HL-60/S4 (cell line): ENCODE measurements at regions not wholly inside any gene's neighbourhood (a gene's known extent, or its start where the extent isn't known, plus 50 kb on each side); places are given as distances from the start of the nearest gene placed in this dataset.
"Not testable (repeated sequence)": the region's sequence is repeated elsewhere in the genome, so short reads cannot be mapped to it uniquely, and the experiment has no call there.

ENCODE experiments used
- in situ Hi-C: fragments of 300-500 bp; cut with MboI; formaldehyde crosslinking; loops from 2 replicates; pipeline ENCODE4 v1.14.3; 2022; ENCODE audit warnings: low sequenced_read_pairs

DNA sequence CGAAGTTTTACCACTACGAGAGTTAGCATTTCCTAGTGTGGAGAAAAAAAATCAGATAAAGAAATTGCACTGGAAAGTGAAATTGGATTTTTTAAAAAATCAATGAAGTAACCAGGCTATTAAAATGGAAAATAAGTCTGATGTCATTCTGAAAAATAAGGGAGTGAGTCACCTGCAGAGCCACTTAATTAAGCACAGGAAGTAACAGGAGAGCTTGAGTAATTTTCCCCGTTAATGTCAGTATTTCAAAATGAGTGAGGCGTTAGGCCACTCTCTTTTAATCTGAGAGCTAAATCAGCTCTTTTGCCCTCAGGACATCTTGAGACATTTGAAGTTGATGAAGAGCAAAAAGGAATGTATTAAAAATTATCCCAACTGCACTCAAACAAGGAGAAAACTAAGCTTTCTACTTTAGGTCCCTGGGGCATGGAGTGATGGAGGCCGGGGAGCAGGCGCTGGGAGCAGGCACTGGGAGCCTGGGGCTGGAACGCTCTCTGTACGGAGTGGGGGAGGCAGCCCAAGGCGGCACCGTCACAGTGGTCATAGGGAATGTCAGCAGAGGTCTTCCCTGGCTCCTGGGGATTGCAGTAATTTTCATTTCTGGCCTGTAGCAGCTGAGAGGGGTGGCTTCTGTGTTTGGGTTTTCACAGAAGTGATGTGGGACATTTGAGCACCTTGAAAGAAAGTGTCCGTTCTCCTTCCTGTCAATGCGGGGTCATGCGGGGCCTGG is 194.6 kb downstream of the BCL2L11 start:
- in situ Hi-C loops = not testable (repeated sequence)

DNA sequence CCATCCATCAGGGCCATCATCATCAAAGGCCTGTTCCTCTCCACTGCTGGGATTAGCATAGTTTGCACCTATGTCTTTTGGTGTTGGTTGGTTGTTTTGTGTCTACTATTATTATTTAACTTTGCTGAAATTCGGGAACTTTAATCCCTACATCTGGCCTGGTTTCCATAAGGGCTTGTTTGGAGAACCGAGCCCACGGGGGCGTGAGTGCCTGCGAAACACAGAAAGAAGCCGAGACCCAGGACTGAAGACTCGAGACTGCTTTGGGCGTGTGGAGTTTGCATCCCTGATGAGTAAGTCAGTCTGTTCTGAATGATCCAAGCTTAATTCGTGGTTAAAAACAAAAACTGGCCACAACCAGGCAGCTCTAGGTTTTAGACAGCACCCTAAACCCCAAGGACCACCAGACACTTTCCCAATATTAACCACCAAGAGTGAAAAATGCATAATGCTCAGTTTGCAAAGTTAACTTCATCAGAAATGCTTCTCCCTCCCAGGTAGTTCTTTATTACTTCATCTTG is 195.6 kb downstream of the BCL2L11 start:
- in situ Hi-C loops = not testable (repeated sequence)

GRCh38 chr2:111316881-111317549 is 196.3 kb downstream of the BCL2L11 start:
- in situ Hi-C loops = not testable (repeated sequence)

DNA sequence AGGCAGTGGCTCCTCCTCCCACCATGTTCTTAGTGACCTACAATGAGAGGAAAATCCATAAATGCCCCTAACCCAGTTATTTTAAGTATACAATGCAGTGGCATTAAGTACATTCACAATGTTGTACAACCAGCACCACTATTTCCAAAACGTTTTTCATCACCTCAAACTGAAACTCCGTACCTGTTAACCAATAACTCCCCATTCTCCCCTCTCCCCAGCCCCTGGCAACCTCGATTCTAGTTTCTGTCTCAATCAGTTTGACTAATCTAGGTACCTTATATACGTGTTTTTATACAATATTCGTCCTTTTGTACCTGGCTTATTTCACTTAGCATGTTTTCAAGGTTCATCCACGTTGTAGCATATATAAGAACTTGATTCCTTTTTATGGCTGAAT is 198.8 kb downstream of the BCL2L11 start:
- in situ Hi-C loops = not testable (repeated sequence)

- in situ Hi-C loops = not testable (repeated sequence)
Observed at GRCh38 chr2:111320264-111320663, 199.6 kb downstream of the BCL2L11 start.

- in situ Hi-C loops = not testable (repeated sequence)
Observed at GRCh38 chr2:111320965-111321364, 200.3 kb downstream of the BCL2L11 start.

GRCh38 chr2:111323384-111323783 is 202.7 kb downstream of the BCL2L11 start:
- in situ Hi-C loops = not testable (repeated sequence)

DNA sequence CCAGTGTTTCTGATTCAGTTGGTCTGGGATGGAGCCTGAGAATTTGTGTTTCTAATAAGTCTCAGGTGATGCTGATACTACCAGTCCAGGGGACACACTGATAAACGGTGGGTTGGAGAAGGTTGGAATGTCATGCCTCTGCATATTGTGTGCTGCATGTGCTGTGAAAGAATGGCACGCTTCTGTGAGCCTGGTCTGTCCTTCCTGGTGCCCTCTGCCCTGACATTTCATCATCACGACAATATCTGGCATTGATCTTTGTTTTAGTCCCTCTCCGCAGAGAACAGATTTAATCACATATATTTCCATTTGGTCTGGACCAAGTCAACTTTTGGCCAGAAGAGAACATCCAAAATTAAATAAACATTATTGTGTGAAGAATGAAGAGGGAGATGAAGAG is 207.0 kb downstream of the BCL2L11 start:
- in situ Hi-C loops = not testable (repeated sequence)

GRCh38 chr2:111329309-111329708 is 208.6 kb downstream of the BCL2L11 start:
- in situ Hi-C loops = not testable (repeated sequence)

GRCh38 chr2:111331099-111331724 is 210.5 kb downstream of the BCL2L11 start:
- in situ Hi-C loops = not testable (repeated sequence)

DNA sequence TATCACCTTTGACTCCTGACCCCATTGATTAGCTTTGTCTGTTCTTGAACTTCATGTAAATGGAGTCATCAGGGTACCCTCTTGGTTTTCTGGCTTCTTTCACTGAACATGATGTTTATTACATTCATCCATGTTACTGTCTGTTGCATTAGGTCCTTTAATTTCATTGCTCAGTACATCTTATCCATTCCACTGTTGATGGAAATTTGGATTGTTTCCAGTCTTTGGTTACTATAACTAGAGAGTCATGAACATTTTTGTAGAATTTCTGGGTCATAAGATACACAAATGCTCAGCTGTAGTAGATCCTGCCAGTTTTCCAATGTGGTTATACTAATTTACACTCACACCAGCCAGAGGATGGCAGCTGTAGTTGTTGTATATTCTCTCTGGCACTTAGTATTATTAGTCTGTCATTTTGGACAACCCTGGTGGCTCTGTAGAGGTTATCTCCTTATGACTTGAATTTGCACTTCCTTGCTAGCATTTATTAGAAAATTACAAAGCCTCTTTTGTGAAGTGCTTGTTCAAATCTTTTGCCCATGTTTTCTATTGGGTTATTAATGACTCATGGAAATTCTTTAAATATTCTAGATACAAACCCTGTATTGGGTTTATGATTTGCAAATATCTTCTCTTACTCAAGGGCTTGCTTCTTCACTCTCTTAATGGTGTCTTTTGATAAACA is 214.7 kb downstream of the BCL2L11 start:
- in situ Hi-C loops = not testable (repeated sequence)

DNA sequence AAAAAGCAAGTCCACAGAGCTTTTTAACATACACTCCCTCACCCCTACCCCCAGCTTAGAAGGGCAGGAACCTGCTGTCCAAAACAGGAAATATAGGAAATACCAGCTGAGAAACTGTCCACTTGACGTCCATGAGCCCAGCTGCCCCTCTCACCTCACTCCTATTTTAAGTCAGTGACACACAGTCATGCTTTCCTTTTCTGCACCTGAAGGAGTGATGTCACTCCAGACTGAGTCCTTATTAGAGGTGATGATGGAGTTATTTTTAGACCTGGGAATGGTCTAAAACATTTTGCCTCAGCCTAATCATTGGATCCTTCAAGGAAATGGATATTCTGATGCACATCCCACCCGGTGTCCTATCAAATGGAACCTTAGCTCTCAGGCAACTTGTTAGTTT is 217.8 kb downstream of the BCL2L11 start:
- in situ Hi-C loops = not testable (repeated sequence)

DNA sequence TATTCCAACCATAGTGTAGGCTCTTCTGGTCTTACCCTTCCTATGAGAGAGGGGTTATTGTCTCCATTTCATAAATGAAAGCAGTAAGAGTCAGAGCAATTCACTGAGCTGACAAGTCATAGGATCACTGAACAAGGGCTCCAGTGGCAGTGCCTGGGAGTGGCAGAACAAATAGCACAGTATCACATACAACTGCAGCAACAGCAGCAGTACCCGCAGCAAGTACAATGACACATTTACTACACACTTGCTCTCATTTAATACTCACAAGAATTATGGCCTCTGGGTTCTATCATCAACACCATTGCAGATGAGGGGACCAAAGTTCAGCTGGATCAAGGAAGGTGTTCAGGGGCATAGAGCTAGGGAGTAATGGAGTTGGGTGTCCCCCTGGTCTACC is 218.8 kb downstream of the BCL2L11 start:
- in situ Hi-C loops = not testable (repeated sequence)

DNA sequence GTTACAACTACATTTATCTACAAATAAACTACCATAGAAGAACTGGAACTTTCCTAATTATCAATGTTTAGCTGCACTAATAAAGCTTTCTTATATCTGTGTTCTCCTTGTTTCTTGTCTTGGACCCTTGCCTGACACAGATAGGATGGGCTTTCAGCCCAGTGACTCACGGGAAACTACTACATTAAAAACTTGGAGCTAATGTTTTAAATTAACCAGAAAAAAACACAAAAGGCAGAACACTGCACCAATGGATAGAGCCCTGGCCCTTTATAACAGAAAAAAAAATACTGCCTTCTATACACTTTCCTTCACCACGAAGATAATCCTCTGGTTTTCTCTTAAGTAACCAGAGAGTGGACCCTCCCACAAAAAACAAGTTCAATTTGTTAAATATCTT is 223.9 kb downstream of the BCL2L11 start:
- in situ Hi-C loops = not testable (repeated sequence)

DNA sequence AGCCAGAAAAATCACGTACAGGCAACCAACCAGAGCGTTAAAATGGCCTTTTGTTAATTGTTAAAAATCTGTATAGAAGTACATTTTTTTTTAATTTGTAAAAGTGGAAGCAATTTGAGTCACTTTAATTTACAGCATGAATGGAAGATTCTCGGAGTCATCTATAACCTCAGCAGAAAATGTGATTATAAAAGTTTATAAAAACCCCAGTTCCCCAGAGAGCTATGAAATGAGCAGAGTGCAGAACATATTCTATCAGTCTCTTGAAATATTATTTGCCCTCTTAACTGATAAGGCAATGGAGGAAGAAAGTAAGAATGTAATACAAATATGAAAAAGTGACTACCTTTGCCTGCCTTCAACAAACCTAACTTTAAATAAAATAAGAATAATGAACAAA is 224.7 kb downstream of the BCL2L11 start:
- in situ Hi-C loops = not testable (repeated sequence)

- in situ Hi-C loops = not testable (repeated sequence)
Observed at GRCh38 chr2:111346018-111346930, 225.6 kb downstream of the BCL2L11 start.

DNA sequence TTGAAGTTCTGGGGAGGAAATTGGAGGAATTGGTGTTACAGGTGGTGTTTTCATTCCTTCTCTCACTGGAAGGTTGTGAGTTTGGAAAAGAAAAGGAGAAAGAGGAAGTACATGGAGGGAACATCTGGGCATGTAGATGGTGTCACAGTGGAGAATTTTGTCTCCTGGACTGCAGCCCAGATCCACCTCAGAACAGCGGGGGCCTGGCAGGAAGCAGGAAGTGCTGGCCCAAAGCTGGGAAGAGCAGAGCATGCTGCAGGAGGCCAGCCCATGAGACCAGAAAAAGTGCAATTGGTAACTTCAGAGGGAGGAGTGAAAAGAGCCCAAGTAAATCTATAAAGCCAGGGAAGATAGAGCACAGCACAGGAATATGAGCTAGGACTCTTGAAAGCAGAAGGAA is 227.0 kb downstream of the BCL2L11 start:
- in situ Hi-C loops = not testable (repeated sequence)

- in situ Hi-C loops = not testable (repeated sequence)
Observed at GRCh38 chr2:111348316-111348715, 227.6 kb downstream of the BCL2L11 start.

GRCh38 chr2:111355022-111355817 is 234.5 kb downstream of the BCL2L11 start:
- in situ Hi-C loops = not testable (repeated sequence)
